ENCODE measurements at regions not wholly inside any gene's neighbourhood (a gene's known extent, or its start where the extent isn't known, plus 50 kb on each side); places are given as distances from the start of the nearest gene placed in this dataset.
A peak's percentile ranks its signal among the peaks of the same experiment; 100 is the strongest.
"Not testable (repeated sequence)": the region's sequence is repeated elsewhere in the genome, so short reads cannot be mapped to it uniquely, and the experiment has no call there.

GRCh38 chr22:47355388-47355725, 592.9 kb downstream of the TBC1D22A start:
- no peak for DNase-seq

DNA sequence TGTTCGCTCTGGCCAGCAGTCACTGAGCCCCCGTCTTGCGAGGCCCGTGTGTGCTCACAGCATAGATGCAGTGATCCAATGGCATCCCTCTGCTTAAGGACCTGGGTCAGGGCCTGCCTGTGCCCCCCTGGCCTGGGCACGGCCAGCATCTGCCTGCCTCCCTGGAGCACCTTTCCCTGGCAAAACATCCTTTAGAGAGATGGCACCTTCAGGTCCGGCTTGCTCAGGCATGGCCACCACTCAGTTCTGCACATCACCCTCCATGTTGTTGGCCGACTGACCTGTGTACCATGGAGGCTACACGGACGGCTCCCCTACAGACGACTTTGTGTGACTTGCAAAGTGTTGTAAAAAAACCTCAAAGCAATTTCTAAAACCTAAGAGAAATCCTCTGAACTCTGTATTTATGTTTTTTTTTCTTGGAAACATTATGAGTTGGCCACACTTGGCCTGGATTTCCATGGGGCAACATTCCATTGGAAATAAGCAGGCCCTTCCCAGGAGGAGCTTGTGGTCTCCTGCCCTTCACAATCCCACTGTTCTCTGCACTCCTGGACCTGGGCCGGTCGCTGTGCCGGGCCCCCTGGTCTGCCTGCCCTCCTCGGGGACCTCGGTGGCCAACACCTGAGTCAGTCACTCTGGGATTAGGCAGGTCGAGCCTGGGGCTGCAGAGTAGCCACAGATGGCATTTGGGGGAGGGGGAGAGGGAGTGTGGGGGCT, 592.4 kb downstream of the TBC1D22A start:
- no peak for DNase-seq

DNA sequence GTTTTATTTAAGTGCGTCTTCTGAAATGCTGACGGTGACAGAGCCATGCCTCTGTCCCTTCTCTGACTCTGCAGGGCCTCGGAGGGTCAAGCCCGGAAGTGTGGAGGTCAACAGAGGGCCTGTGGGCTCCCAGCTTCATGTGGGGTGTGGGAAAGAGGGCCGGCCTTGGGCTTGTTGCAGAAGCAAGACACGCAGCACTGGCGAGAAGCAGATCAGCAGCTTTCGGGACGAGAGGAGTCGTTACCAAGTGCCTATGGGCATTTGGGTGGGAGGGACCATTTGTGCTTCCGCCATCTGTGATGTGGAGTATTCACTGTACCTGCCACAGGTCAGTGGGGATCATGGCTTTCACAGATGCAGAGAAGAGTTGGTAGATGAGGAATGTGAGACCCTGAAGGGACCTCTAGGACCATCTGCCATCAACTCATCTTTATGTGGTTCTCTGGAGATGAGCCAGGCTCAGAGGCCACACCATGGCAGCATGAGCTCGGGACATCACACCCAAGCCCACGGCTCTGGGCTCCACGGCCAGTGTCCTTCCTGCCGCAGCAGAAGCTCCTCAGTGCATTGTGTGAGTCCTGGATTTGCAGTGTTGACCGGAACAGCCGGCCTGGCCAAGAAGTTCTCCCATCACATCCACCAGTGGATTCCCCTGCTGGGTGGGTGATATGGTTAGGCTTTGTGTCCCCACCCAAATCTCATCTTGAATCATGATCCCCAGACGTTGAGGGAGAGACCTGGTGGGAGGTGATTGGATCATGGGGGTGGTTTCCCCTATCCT, 590.7 kb downstream of the TBC1D22A start:
- no peak for DNase-seq

DNA sequence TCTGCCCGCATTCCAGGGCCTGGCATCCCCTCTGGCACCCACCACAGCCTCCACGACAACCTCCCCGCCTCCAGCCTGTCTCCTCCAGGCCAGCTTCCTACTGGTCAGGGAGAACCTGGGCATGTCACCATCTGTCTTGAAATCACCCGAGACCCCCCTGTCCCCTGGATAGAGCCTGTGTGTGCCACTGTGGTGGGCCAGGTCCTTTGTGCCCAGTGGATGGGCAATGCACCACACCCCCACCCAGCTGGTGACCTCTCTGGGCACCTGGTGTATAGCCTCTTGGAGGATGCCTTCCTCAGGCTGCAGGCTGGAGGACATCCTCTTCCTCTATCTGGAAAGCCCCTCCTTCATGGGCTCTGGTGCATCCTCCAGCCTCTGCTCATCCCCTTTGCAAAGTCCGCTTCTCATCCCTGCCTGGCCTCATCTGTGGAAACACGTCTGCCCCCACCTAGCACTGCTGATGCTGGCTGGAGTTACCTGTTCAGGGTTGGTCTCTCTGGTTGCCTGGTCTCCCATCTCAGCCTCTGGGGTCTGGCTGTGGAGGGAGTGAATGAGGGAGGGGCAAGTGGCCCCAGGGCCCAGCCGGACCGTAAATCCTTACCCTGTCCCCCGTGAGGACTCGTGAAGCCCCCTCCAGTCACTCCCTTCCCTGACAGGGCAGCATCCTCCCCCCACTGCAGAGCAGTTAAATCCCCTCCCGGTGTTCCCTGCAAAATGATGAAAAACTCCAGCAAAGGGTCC, 589.6 kb downstream of the TBC1D22A start:
- no peak for DNase-seq

DNA sequence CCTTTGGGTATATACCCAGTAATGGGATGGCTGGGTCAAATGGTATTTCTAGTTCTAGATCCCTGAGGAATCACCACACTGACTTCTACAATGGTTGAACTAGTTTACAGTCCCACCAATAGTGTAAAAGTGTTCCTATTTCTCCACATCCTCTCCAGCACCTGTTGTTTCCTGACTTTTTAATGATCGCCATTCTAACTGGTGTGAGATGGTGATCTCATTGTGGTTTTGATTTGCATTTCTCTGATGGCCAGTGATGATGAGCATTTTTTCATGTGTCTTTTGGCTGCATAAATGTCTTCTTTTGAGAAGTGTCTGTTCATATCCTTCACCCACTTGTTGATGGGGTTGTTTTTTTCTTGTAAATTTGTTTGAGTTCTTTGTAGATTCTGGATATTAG, 583.8 kb downstream of the TBC1D22A start:
- not testable (repeated sequence) for DNase-seq

- no peak for DNase-seq
Observed at GRCh38 chr22:47345025-47345424, 582.6 kb downstream of the TBC1D22A start.

- DNase-seq, result no peak
Observed at GRCh38 chr22:47344414-47344813, 582.0 kb downstream of the TBC1D22A start.

GRCh38 chr22:47343611-47344010, 581.2 kb downstream of the TBC1D22A start:
- DNase-seq, result no peak

DNA sequence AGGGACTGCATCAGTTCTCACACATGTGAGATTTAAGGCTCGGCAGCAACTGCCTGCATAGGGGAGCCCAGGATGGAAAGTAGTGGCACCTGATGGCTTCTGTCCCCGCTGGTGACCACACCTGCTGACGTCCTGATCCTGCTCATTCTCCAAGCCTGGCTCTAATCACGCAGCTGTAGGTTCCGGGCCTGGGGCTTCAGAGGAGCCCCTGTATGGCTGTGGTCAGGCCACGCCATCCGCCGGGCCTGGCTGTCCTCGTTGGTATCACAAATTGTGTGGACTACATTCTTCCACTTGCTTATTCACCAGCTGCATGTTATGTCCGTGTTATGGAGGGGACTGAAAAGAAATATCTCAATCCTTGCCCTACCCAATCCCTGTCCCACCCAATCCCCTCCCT, 580.0 kb downstream of the TBC1D22A start:
- no peak for DNase-seq

DNA sequence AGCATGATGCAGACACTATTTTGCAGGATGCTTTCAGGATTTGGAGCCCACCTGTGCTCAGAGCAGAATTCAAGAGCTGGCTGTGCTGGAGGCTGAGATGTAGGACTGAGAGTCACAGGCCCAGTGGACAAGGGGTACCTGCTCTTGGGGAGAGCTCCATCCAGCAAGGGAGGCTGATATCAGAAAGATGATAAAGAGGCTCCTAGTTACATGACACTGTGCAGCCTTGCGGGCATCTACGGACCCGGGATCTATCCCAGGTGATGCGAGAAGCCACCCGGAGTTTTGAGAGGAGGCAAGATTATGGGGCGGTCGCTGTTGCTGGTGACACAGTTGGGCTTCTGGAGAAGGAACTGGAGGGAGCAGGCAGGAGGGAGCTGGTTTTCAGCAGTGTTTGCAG, 579.0 kb downstream of the TBC1D22A start:
- no peak for DNase-seq

- DNase-seq, result no peak
Observed at GRCh38 chr22:47340851-47341436, 578.5 kb downstream of the TBC1D22A start.

DNA sequence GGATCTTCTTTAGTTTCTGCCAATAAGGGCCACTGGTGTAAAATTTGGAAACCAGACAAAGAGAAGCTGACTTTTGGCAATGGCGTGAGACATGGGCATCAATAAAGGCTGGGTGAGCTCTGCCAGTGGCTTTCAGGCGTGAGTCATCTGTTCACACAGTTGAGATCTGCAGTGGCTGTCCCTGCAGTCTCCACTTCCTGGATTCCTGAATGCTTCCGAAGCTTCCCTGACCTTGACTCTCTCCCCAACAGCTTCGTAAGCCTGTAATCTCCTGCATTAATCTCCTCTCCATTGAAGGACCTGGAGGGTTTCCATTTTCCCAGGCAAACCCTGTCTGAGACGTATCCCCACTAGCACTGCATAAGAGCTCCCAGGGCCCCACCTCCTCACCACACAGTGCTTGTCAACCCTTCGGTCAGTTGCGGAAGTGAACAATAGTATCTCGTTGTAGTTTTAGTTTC, 574.7 kb downstream of the TBC1D22A start:
- peak in 1 of 2 experiments; percentile 10 for DNase-seq

DNA sequence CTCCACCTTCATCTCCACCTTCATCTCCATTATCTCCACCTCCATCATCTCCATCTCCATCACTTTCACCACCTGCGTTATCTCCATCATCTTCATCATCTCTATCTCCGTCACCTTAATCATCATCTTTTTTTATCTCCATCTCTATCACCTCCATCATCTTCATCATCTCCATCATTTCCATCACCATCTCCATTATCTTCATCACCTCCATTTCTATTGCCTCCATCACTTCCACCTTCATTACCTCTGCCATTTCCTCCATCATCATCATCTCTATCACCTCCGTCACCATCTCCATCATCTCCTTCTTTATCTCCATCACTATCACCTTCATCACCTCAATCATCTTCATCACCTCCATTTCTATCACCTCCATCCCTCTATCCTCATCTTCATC, 573.5 kb downstream of the TBC1D22A start:
- no peak for DNase-seq

GRCh38 chr22:47335460-47335859, 573.0 kb downstream of the TBC1D22A start:
- no peak for DNase-seq

DNA sequence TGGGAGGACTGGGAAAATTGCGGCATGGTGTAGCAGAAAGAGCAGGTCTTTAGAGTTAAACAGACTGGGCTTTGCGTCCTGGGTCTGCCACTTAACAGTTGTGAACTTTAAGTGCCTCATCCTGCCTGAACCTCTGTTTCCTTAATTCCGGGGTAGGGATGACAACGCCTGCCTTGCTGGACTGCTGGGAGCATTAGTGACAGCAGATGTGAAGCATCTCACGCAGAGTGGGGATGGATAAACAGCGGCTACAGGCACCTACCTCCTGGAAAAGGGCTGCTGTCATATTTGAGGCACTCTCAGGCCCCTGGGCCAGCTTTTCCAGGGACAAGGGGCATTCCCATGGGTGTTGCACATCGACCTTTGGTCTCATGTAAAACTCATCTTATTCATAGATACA, 572.2 kb downstream of the TBC1D22A start:
- no peak for DNase-seq

GRCh38 chr22:47333625-47334024, 571.2 kb downstream of the TBC1D22A start:
- no peak for DNase-seq

- DNase-seq, result no peak
Observed at GRCh38 chr22:47332246-47332980, 570.0 kb downstream of the TBC1D22A start.

DNA sequence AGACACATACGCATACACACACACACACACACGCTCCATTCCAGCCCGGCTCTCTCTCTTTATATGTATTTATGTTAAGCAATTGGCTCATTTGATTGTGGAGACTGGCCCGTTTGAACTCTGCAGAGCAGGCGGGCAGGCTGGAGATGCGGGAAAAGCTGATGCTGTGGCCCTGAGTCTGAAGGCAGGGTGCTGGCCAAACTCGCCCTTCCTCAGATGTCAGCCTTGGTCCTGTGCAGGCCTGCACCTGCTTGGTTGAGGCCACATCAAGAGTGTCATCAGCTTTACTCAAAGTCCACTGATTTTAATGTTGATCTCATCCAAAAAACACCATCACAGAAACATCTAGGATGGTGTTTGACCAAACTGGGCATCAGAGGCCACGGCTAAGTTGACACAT, 569.3 kb downstream of the TBC1D22A start:
- DNase-seq, result no peak

DNA sequence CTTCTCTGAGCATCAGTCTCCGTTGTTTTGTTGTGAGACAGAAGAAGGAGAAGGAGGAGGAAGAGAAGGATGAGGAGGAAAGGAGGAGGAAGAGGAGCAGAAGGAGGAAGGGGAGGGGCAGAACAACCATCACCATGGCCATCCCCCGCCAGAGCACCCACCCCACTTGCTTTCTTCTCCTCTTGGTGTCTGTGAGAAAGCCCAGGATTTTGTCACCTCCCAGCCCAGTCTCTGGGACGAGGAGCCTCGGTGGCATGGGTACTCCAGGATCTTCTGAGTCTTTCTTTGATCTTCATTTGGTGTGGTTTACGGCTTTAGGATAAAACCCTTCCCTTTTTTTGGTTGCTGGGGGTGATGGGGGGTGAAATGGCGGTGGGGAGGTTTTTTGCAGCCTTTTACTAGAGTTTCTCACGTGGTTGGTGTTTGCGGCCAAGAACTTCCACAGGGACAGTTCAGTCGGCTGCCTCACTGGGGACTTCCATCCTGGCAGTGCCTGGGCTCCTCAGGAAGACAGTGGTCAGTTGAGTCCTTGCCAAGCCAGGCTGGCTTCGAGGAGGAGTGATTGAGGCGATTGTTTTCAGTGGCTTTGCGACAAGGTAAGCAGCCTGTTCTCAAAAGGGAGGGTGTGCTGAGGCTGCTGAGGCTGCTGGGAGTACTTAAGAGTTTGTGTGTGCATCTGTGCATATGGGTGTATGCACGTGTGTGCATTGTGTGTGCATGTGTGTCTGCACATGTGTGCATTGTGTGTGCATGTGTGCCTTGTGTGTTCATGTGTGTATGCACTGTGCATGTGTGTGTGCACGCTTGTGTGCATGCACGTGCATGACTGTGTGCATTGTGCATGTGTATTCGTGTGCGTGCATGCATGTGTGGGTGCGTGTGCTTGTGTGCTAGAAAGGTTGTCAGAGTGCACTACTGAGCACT, 567.5 kb downstream of the TBC1D22A start:
- DNase-seq, result no peak

- DNase-seq, result no peak
Observed at GRCh38 chr22:47328550-47329243, 566.2 kb downstream of the TBC1D22A start.

- no peak for DNase-seq
Observed at GRCh38 chr22:47327241-47327640, 564.8 kb downstream of the TBC1D22A start.
